ENCODE measurements at regions not wholly inside any gene's neighbourhood (a gene's known extent, or its start where the extent isn't known, plus 50 kb on each side); places are given as distances from the start of the nearest gene placed in this dataset.

DNA sequence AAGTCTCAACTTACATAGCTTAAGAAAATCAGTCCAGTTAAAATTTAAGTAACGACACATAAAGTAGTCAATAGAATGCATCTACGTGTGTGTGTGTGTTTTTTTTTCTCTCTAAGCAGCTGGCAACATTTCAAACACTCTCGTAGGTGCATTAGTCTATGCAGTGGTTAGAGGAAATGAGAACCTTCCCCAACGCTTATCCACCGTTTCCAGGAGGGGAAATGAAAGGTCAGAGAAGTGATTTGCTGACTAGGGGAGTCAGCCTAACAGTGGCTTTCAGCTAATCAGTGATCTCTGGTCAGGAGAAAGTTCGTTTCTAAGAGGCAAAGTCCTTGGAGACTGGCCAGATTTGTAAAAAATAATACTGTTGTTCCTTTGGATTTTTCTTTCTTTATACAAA is 806.6 kb downstream of the C6orf118 start:
- TF ChIP-seq, protein P1, sequence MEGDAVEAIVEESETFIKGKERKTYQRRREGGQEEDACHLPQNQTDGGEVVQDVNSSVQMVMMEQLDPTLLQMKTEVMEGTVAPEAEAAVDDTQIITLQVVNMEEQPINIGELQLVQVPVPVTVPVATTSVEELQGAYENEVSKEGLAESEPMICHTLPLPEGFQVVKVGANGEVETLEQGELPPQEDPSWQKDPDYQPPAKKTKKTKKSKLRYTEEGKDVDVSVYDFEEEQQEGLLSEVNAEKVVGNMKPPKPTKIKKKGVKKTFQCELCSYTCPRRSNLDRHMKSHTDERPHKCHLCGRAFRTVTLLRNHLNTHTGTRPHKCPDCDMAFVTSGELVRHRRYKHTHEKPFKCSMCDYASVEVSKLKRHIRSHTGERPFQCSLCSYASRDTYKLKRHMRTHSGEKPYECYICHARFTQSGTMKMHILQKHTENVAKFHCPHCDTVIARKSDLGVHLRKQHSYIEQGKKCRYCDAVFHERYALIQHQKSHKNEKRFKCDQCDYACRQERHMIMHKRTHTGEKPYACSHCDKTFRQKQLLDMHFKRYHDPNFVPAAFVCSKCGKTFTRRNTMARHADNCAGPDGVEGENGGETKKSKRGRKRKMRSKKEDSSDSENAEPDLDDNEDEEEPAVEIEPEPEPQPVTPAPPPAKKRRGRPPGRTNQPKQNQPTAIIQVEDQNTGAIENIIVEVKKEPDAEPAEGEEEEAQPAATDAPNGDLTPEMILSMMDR (IDR thresholded peaks at IDR 0.05; ENCODE audit: insufficient read depth, low read length, poor library complexity, severe bottlenecking), result no peak
- no peak for TF ChIP-seq EZH2phosphoT487 (conservative IDR thresholded peaks at IDR 0.05; ENCODE audit: low read length)
